Thyroid gland (tissue), 4 donors: ENCODE measurements at regions not wholly inside any gene's neighbourhood (a gene's known extent, or its start where the extent isn't known, plus 50 kb on each side); places are given as distances from the start of the nearest gene placed in this dataset.

Experiments
- DNase-seq, 2 donors: peaks; one replicate each; pipeline ENCODE4 v3.0.0-alpha.2; 2019
- H3K27ac ChIP-seq, 3 donors: fragments of 200-600 bp; sonication (generic); 1 replicate in 2 of 3; 2 replicates in 1 of 3; pipeline ENCODE4 v1.5.1; 2016 to 2019; ENCODE audit warnings: mild to moderate bottlenecking in 1 of 3, moderate library complexity in 1 of 3
- H3K27me3 ChIP-seq: fragments of 200-600 bp; sonication (generic); one replicate; pipeline ENCODE4 v1.5.1; 2019
- H3K36me3 ChIP-seq, 2 donors: fragments of 200-600 bp; sonication (generic); one replicate each; pipeline ENCODE4 v1.5.1; 2016 to 2019
- H3K4me1 ChIP-seq, 2 donors: fragments of 200-600 bp; sonication (generic); one replicate each; pipeline ENCODE4 v1.5.1; 2017 to 2019
- H3K4me3 ChIP-seq, 3 donors: fragments of 200-600 bp; sonication (generic); replicated peaks in 1 of 3; 1 replicate in 2 of 3; 2 replicates in 1 of 3; pipeline ENCODE4 v1.5.1; 2016; ENCODE audit warnings: mild to moderate bottlenecking in 1 of 3
- H3K9me3 ChIP-seq: fragments of 200-600 bp; sonication (generic); one replicate; pipeline ENCODE4 v1.5.1; 2017
- CTCF ChIP-seq, 6 experiments: fragments of 200-600 bp in 3 of 6; fragments of 450-650 bp in 3 of 6; sonication (generic) in 3 of 6; IDR thresholded peaks; one replicate each; pipeline ENCODE4 v1.5.1; 2016 to 2019; ENCODE audit warnings: antibody characterized with exemption in 6 of 6, mild to moderate bottlenecking in 2 of 6, inconsistent platforms in 1 of 6, moderate library complexity in 1 of 6
- POLR2A ChIP-seq, 2 donors: fragments of 450-650 bp; IDR thresholded peaks; one replicate each; pipeline ENCODE4 v1.6.1; 2017; ENCODE audit warnings: antibody characterized with exemption in 2 of 2, mild to moderate bottlenecking in 2 of 2, moderate library complexity in 1 of 2
- WGBS, 2 donors: methylation state at CpG; one replicate each; pipeline ENCODE4 v1.1.5; 2017; 5-methylcytosine and 5-hydroxymethylcytosine counted together
- intact Hi-C: fragments of 100-400 bp; cut with DNase I; formaldehyde crosslinking; loops from one replicate; pipeline ENCODE4 v1.15.1; 2023

- no peak for DNase-seq
- Histone ChIP-seq H3K27ac (no peak overlapping the region), H3K4me3 (no peak overlapping the region), H3K4me1 (no peaks in the 10 kb centered on the region), H3K27me3 (no peaks in the 10 kb centered on the region), H3K9me3 (no peaks in the 10 kb centered on the region), H3K36me3 (no peaks in the 10 kb centered on the region)
- WGBS, 2 donors: 77 to 80% methylated on average over 13 of the region's 13 CpGs
- TF ChIP-seq POLR2A (IDR thresholded peaks at IDR 0.05) (no peak), CTCF (IDR thresholded peaks at IDR 0.05) (no peak)
- intact Hi-C loops: no loop called here
Observed at GRCh38 chr13:22064854-22065620, 394.2 kb downstream of the FGF9 start.

GRCh38 chr13:22073718-22074117 is 402.8 kb downstream of the FGF9 start:
- no peak for TF ChIP-seq POLR2A (IDR thresholded peaks at IDR 0.05)
- TF ChIP-seq CTCF (IDR thresholded peaks at IDR 0.05): no peak

GRCh38 chr13:22074403-22074802 is 403.5 kb downstream of the FGF9 start:
- no peak overlapping the region for H3K27ac ChIP-seq
- no peak overlapping the region for H3K4me3 ChIP-seq
- no peaks in the 10 kb centered on the region for H3K9me3 ChIP-seq
- intact Hi-C loops: no loop called here
- TF ChIP-seq POLR2A (IDR thresholded peaks at IDR 0.05): no peak
- no peak for TF ChIP-seq CTCF (IDR thresholded peaks at IDR 0.05)
- no peaks in the 10 kb centered on the region for H3K36me3 ChIP-seq
- no peak for DNase-seq
- peaks cover 0 to 5% of the 10 kb centered on the region in 2 donors for H3K4me1 ChIP-seq
- H3K27me3 ChIP-seq: no peaks in the 10 kb centered on the region

More at GRCh38 chr13:22073718-22074117, 402.8 kb downstream of the FGF9 start:
- Histone ChIP-seq H3K4me3 (no peak overlapping the region), H3K9me3 (no peaks in the 10 kb centered on the region), H3K27me3 (no peaks in the 10 kb centered on the region), H3K4me1 (peaks cover 0 to 5% of the 10 kb centered on the region in 2 donors), H3K27ac (no peak overlapping the region), H3K36me3 (no peaks in the 10 kb centered on the region)
- WGBS, 2 donors: 72 to 74% methylated on average over 5 of the region's 5 CpGs
- intact Hi-C loops: no loop called here
- no peak for DNase-seq

GRCh38 chr13:22076658-22077057 is 405.8 kb downstream of the FGF9 start:
- H3K9me3 ChIP-seq: no peaks in the 10 kb centered on the region
- peaks cover 0 to 5% of the 10 kb centered on the region in 2 donors for H3K4me1 ChIP-seq
- H3K27me3 ChIP-seq: no peaks in the 10 kb centered on the region
- no peak overlapping the region for H3K27ac ChIP-seq
- no peak overlapping the region for H3K4me3 ChIP-seq
- intact Hi-C loops: no loop called here
- 25 to 52% methylated on average over 2 of the region's 2 CpGs for WGBS, 2 donors
- H3K36me3 ChIP-seq: no peaks in the 10 kb centered on the region
- TF ChIP-seq POLR2A (IDR thresholded peaks at IDR 0.05): no peak
- TF ChIP-seq CTCF (IDR thresholded peaks at IDR 0.05): no peak
- DNase-seq: no peak

- 25 to 47% methylated on average over 3 of the region's 3 CpGs for WGBS, 2 donors
- Histone ChIP-seq H3K27ac (no peak overlapping the region), H3K36me3 (no peaks in the 10 kb centered on the region), H3K4me3 (no peak overlapping the region), H3K27me3 (no peaks in the 10 kb centered on the region), H3K9me3 (no peaks in the 10 kb centered on the region), H3K4me1 (peaks cover 0 to 5% of the 10 kb centered on the region in 2 donors)
- intact Hi-C loops: no loop called here
- TF ChIP-seq POLR2A (IDR thresholded peaks at IDR 0.05) (no peak), CTCF (IDR thresholded peaks at IDR 0.05) (no peak)
- no peak for DNase-seq
Observed at GRCh38 chr13:22077205-22077683, 406.4 kb downstream of the FGF9 start.
